ENCODE measurements at regions not wholly inside any gene's neighbourhood (a gene's known extent, or its start where the extent isn't known, plus 50 kb on each side); places are given as distances from the start of the nearest gene placed in this dataset.

GRCh38 chr16:86430814-86431213 is 79.5 kb upstream of the FOXF1 start:
- DNase-seq: no peak

GRCh38 chr16:86431540-86431939 is 78.8 kb upstream of the FOXF1 start:
- no peak for DNase-seq

GRCh38 chr16:86432048-86432447 is 78.3 kb upstream of the FOXF1 start:
- DNase-seq: no peak

- no peak for DNase-seq
Measured at GRCh38 chr16:86432691-86433090, 77.6 kb upstream of the FOXF1 start.

- DNase-seq: no peak
Measured at GRCh38 chr16:86436466-86437185, 73.7 kb upstream of the FOXF1 start.

GRCh38 chr16:86437348-86437747 is 73.0 kb upstream of the FOXF1 start:
- DNase-seq: no peak

- no peak for DNase-seq
Measured at GRCh38 chr16:86442703-86443102, 67.6 kb upstream of the FOXF1 start.

GRCh38 chr16:86443508-86444147 is 66.7 kb upstream of the FOXF1 start:
- no peak for DNase-seq

GRCh38 chr16:86444261-86444660 is 66.1 kb upstream of the FOXF1 start:
- DNase-seq: no peak

GRCh38 chr16:86444661-86445060 is 65.7 kb upstream of the FOXF1 start:
- DNase-seq: no peak

- no peak for DNase-seq
Measured at GRCh38 chr16:86446279-86446678, 64.0 kb upstream of the FOXF1 start.

GRCh38 chr16:86447228-86447627 is 63.1 kb upstream of the FOXF1 start:
- no peak for DNase-seq

- DNase-seq: no peak
Measured at GRCh38 chr16:86448306-86448890, 61.9 kb upstream of the FOXF1 start.

- DNase-seq: no peak
Measured at GRCh38 chr16:86449446-86450095, 60.8 kb upstream of the FOXF1 start.

GRCh38 chr16:86450691-86451090 is 59.6 kb upstream of the FOXF1 start:
- no peak for DNase-seq

GRCh38 chr16:86452451-86452850 is 57.9 kb upstream of the FOXF1 start:
- DNase-seq: no peak

- no peak for DNase-seq
Measured at GRCh38 chr16:86455116-86455515, 55.2 kb upstream of the FOXF1 start.

- DNase-seq: no peak
Measured at GRCh38 chr16:86455640-86456039, 54.7 kb upstream of the FOXF1 start.

- DNase-seq: no peak
Measured at GRCh38 chr16:86457501-86458148, 52.7 kb upstream of the FOXF1 start.

- DNase-seq: no peak
Measured at GRCh38 chr16:86458149-86458777, 52.1 kb upstream of the FOXF1 start.

- no peak for DNase-seq
Measured at GRCh38 chr16:86459266-86459665, 51.1 kb upstream of the FOXF1 start.

Measured in stimulated activated naive CD4-positive, alpha-beta T cell treated with Interleukin-2 at 50 U/mL for 16 hours (primary cell).